ENCODE measurements at regions not wholly inside any gene's neighbourhood (a gene's known extent, or its start where the extent isn't known, plus 50 kb on each side); places are given as distances from the start of the nearest gene placed in this dataset.

GRCh38 chr2:188181884-188182283 is 109.8 kb upstream of the GULP1 start:
- TF ChIP-seq ZNF565 (CRISPR knock-in tag; conservative IDR thresholded peaks at IDR 0.05; ENCODE audit: low read depth) = no peak
- no peak for TF ChIP-seq CSRNP3 (CRISPR knock-in tag; IDR thresholded peaks at IDR 0.05)
- TF ChIP-seq SNAI2 (CRISPR knock-in tag; IDR thresholded peaks at IDR 0.05) = no peak
- no peak for TF ChIP-seq ZNF70 (CRISPR knock-in tag; IDR thresholded peaks at IDR 0.05)

All from SK-N-SH treated with all-trans-retinoic acid at 6 μM for 48 hours (cell line).